IPS-18c (cell line): ENCODE measurements at regions not wholly inside any gene's neighbourhood (a gene's known extent, or its start where the extent isn't known, plus 50 kb on each side); places are given as distances from the start of the nearest gene placed in this dataset.

Experiments
- H3K4me3 ChIP-seq: 2 replicates; pipeline ENCODE4 v1.7.0; 2013; ENCODE audit warnings: low read depth, mild to moderate bottlenecking, low read length, moderate library complexity; ENCODE audit not compliant: insufficient read depth
- H3K9me3 ChIP-seq: one replicate; pipeline ENCODE4 v1.6.1; 2013; ENCODE audit warnings: mild to moderate bottlenecking, low read length, moderate library complexity; ENCODE audit not compliant: control insufficient read depth, insufficient read depth

DNA sequence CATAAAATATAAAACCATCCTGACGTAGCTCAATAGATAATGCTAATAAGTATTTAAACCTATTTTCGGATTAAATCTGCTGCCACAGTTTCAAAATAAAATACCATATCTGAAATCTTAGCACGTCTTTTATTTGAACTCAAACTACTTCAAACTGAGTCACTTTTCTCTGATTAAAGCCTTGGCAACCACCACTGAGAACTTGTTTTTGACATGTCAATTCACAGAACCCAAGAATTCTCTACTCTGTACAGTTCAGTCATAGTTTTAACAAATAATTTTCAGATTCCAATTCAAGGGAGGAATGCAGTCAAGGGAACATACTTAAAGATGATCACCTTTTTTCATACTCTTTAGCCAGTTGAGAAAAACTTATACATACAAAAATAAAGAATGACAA, 643.2 kb downstream of the KCNT2 start:
- H3K4me3 ChIP-seq = no peak overlapping the region
- H3K9me3 ChIP-seq = no peaks in the 10 kb centered on the region

DNA sequence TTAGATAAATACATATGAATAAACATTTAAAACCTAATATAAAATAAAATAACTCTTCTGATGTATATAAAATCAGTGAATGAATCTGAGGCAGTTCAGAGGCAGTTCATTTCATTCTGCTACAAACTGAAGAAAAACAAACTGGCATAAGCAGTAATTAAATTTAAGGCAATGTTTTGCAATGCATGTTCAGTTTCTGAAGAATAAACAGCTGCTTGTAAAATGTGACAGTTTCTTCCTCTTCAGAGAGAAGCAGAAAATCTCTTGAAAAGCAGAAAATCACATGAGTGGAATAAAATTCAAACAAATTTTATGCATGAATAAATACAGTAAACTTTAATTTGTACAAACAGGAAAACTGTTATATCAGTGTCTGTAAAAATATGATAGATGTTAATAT, 643.7 kb downstream of the KCNT2 start:
- H3K9me3 ChIP-seq = no peaks in the 10 kb centered on the region

DNA sequence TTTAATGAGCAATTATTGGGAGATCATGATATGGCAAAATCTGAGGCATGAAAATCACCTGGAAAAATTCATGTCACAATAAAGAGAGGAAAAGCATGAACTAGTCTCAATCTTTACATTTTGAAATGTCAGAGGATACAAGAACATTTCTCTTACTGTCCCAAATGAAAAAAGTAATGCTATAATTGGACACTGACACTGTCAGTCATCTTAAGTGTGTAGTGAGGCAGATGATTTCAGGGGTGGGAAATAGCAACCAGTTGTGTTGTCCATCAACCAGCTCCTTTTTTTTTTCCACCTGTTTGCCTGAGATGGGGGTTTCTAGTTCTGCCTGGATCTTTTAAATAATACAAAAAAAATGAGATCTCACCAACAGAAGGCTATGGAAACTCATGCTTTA, 646.2 kb downstream of the KCNT2 start:
- Histone ChIP-seq H3K4me3 (no peak overlapping the region), H3K9me3 (no peaks in the 10 kb centered on the region)

More for the DNA sequence above, 643.7 kb downstream of the KCNT2 start:
- no peak overlapping the region for H3K4me3 ChIP-seq

DNA sequence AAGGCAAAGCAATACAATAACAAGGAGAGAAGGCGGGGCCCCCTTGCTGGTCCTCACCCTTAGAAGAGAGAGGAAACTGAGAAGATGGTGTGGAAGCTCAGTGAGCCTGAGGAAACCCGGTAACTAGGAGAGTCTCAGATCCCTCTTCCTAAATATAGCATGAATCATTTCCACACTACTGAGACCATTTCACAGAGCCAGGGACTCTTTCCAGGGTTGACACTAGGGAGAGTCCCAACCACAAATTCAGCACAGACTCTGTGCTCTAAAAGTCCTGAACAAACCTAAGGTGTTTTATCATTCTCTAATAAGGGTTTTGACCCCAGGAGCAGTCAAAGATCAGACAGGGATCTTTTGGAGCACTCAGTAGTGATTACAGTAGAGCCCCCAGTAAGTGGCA, 647.7 kb downstream of the KCNT2 start:
- H3K9me3 ChIP-seq = no peaks in the 10 kb centered on the region
- H3K4me3 ChIP-seq = no peak overlapping the region

DNA sequence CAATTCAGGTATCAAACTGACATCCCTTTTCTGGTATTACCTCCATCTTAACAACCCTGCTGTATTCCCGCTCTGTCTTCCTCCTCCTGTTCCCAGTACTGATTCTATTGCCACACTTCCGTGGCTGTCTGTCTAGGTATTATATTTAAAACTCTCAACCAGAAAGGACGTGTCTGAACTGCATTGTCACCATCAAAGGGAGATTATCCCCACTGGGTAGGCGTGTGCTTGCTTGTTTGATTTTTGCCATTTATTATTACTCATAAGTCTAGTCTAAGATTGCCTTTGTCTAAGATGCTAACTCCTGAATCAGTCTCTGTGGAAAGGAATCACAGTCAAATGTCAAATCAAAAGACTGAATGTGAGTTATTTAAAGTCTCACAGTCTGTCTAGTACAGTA, 650.1 kb downstream of the KCNT2 start:
- no peak overlapping the region for H3K4me3 ChIP-seq
- H3K9me3 ChIP-seq = peaks cover 4% of the 10 kb centered on the region

DNA sequence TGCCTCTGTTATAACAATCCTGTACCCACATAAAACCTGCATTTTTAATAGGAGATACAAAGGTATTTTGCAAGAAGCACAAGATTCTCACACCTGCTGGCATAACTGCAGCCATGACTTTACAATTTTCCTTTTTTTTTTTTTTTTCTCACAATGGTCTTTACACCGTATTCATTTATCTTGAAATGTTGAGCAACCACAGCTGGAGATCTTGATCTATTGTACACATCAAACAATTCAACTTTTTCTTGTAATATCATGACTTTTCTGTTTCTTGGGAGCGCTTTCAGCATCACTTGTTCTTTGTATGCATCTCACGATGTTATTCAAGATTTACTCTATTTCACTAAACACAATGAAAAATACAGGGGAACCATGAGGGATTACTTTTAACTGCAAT, 651.4 kb downstream of the KCNT2 start:
- peaks cover 4% of the 10 kb centered on the region for H3K9me3 ChIP-seq
- H3K4me3 ChIP-seq = no peak overlapping the region

DNA sequence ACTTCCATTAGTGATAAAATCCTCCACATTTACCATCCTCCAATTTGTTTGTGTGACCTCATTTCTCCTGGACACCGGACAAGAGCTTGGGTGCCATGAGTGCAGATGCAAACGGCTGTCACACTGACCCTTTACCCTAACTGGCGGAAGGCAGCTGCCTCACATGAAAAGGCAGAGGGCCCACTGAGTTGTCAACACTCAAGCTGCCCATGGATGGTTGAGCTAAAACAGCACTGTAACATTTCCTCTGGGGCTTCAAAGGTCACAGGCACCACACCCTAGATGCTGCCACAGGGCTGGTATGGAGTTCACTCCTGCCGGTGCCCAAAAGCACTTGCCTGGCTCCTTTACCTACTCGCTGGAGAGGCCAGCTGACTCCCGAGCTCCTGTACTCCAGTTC, 653.4 kb downstream of the KCNT2 start:
- H3K9me3 ChIP-seq = peaks cover 4% of the 10 kb centered on the region
- H3K4me3 ChIP-seq = no peak overlapping the region

DNA sequence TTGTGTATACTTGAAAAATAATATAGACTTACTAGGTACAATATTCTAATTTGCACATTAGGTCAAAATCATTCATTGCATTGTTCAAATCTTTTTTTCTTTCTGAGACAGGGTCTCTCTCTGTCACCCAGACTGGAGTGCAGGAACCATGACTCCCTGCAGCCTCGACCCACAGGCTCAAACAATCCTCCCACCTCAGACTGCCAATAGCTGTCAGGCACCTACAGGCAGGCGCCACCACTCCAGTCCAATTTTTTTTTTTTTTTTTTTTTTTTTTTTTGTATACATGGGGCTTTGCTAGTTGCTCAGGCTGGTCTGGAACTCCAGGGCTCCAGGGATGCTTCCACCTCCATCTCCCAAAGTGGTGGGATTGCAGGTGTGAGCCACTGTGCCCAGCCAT, 656.9 kb downstream of the KCNT2 start:
- Histone ChIP-seq H3K9me3 (peaks cover 4% of the 10 kb centered on the region), H3K4me3 (no peak overlapping the region)

DNA sequence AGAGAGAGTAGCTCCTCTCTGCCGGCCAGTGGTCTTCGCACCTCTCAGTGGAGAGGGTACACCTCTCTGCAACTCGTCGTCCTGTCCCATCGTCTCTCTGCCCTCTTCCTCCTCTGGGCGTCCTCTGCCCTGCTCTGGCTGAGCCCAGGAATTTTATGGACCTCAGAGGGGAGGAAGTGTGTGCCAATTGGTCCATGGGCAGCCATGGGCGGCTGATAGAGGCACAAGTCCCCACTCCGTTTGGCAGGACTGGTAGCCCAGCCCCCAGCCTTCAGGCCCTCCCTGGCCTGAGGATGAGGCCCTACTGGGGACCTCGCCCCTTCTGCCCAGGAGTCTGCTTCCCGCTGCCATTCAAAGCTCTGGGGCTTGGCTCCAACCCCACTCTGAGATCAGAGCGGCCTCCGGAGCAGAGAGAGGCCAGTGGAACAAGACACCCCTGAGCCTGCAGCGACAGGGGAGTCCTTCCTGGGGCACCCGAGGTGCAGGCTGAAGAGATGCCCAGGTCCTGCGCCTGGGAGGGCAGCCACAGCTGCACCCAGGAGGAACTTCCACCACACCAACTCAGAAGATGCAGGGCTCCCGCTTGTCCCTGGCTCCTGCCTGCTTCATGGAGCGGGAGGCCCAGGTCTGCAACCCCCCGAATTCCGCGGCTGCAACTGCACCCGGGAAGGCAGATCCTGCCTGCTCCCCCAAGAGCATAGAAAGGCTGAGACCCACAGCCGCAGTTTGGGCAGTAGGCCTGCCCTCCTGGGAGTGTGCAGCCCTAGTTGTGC, 659.9 kb downstream of the KCNT2 start:
- Histone ChIP-seq H3K9me3 (no peaks in the 10 kb centered on the region), H3K4me3 (no peak overlapping the region)

DNA sequence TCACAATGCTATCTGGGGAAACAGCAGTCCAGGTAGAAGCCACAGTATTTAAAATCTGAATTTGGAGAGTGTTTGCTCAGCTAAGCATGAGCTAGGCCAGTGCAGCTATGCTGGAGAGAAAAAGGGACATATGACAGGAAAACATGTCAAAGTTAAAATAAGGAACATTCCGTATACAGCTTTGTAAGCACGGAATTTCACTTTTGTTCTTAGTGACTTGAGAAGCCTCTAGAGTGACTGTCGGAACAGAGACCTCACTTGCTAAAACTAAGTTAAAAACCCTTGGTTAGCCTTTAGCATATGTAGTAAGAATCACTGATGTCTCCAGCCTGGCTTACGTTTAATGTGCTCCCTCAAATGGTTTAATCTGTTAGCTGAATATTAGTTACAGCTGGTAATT, 661.7 kb downstream of the KCNT2 start:
- Histone ChIP-seq H3K9me3 (no peaks in the 10 kb centered on the region), H3K4me3 (no peak overlapping the region)

DNA sequence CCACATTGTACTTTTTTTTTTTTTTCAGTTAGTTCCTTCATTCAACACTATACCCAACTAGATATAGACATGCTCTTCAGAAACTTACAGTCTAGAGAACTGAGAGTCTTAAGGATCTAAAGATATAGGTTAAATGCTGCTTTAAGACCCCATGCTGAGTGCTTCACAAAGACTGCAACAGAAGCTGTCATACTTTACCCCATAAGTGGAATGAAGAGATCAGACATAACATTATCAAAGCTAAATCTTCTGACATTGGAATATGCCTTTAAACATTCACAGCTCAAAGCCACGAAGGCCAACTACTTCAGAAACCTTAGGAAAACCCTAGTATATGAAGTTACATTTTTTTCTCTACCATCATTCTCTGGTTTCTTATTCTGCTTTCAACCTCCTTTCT, 666.4 kb downstream of the KCNT2 start:
- Histone ChIP-seq H3K9me3 (no peaks in the 10 kb centered on the region), H3K4me3 (no peak overlapping the region)

DNA sequence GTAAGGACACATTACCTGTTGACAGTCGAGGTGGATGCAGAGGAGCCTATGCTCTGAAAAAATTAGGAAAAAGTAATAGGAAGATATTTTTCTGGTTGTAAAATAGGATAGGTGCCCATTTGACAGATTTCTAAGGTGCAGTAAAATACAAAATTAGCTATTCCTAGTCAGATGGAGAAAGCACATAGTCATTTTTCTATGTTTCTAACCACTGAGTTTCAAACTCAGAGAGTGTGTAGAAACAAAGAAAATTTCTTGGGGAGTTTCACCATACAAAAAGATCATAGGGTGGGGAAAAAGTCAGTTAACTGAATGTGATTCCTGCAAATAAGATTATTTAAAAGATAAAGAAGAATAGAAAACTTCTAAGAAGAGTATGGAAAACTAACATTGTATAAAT, 666.9 kb downstream of the KCNT2 start:
- Histone ChIP-seq H3K4me3 (no peak overlapping the region), H3K9me3 (no peaks in the 10 kb centered on the region)

DNA sequence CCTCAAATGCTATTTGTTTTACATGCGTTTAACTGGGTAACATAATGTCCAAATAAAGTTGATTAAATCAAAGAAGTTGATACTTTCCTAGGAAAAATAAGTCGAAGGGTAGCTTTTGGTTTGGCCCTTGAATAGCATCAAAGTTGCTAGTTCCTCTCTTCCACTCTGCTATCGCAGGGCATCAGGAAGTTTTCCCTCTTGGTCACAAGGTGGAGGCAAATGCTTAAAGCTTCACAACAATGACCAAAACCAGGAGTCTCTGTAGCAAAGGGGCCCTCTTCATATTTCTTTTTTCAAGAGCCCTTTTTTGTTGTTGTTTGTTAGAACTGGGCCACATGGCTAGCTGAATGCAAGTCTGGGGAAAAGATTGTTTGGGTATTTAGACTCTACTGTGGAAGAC, 668.4 kb downstream of the KCNT2 start:
- no peak overlapping the region for H3K4me3 ChIP-seq

DNA sequence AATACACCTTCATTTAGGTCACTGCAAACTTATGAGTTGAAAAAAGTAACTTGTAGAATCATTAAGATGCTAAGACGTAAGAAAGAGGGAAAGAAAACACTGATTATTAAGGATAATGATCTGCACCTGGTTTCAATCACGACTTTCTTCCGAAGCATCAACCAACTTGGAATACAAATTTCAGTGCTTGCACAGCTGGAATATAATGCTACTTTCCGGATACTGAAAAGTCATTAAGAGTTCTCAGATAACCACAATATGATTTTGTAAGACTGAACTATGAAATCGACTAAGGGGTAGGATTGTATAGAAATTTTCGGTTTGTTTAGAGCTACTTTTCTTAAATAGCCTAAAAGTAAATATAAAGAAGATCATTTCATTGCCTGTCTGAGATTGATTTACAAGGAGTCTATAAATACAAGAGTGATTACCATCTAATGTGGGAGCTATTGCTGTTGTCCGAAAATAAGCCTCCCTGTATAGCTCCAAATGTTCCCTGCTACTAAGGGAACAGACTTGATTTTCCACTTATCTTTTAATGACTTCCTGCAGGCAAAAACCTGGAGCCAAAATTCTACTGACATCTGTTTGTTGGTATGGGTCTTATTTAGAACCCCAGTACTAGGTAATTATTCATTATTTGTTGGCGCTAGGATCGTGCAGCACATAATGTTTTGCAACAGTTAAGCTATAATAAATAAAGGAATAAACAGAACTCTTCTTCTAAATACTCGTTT, 673.3 kb downstream of the KCNT2 start:
- Histone ChIP-seq H3K4me3 (no peak overlapping the region), H3K9me3 (no peaks in the 10 kb centered on the region)

More for the DNA sequence above, 668.4 kb downstream of the KCNT2 start:
- H3K9me3 ChIP-seq = no peaks in the 10 kb centered on the region

DNA sequence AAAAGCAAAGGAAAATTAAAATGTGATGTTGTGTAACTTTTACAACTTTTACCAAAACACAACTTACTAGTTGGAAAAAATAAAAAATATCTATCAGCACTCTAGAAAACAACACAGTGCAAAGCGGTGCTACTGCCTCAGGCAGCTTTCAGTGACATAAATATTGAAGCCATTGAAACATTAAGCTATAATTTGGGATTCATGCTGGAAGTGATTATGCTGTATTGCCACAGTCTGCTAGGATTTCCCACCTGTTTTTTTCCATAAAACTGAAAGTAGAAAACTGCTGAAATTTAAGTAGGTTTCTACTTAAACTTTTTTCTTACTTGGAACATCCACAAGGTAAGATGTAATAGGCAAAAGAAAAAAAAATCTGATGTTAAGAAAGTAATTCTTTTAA, 674.4 kb downstream of the KCNT2 start:
- H3K4me3 ChIP-seq = no peak overlapping the region
- no peaks in the 10 kb centered on the region for H3K9me3 ChIP-seq

DNA sequence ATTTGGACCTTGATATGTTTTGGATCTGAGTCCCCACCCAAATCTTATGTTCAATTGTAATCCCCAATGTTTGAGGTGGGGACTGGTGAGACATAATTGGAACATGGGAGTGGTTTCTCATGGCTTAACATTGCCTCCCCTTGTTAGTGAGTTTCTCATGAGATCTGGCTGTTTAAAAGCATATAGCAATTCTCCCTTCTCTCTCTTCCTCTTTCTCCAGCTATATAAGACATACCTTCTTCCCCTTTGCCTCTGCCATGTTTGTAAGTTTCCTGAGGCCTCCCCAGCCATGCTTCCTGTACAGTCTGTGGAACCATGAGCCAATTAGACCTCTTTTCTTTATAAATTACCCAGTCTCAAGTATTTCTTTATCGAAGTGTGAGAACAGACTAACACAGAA, 692.4 kb downstream of the KCNT2 start:
- no peaks in the 10 kb centered on the region for H3K9me3 ChIP-seq

DNA sequence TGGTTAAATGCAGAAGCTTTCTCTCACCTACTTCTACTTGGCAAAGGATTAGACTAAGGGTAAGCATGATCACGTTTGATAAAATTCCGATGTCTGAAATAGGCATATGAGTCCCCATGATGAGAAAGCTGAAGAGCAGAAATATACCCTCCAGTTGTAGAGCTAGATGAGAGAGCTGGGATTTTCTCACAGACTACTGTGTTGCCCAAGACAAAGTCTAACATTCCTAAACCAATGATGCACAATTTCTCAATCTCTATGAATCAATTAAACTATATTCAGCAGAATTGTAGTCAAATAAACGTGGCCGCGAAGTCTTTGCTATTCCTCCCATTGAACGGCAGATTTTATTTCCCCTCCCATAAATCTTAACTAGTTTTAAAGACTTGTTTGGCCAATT, 699.2 kb downstream of the KCNT2 start:
- H3K4me3 ChIP-seq = no peak overlapping the region
- no peaks in the 10 kb centered on the region for H3K9me3 ChIP-seq

More for the DNA sequence above, 692.4 kb downstream of the KCNT2 start:
- no peak overlapping the region for H3K4me3 ChIP-seq

DNA sequence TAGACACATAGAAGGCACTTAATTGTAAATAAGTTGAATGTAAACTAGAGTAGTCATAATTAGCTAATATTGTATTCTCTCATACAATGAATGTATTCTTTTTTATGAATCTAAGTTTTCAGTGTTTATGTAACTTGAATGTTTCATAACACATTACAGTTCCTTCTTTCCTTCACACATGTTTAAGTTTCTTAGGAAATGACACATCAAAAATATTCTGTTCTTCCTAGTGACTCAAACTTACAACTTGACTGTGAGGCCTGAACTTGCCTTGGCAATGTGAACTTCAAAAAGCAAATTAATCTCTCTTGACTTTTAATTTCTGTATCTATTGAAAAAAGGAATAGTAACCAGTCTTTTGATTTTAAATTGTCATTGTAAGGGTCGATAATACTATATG, 700.1 kb downstream of the KCNT2 start:
- Histone ChIP-seq H3K9me3 (no peaks in the 10 kb centered on the region), H3K4me3 (no peak overlapping the region)
